ENCODE measurements at regions not wholly inside any gene's neighbourhood (a gene's known extent, or its start where the extent isn't known, plus 50 kb on each side); places are given as distances from the start of the nearest gene placed in this dataset.
"Not testable (repeated sequence)": the region's sequence is repeated elsewhere in the genome, so short reads cannot be mapped to it uniquely, and the experiment has no call there.

DNA sequence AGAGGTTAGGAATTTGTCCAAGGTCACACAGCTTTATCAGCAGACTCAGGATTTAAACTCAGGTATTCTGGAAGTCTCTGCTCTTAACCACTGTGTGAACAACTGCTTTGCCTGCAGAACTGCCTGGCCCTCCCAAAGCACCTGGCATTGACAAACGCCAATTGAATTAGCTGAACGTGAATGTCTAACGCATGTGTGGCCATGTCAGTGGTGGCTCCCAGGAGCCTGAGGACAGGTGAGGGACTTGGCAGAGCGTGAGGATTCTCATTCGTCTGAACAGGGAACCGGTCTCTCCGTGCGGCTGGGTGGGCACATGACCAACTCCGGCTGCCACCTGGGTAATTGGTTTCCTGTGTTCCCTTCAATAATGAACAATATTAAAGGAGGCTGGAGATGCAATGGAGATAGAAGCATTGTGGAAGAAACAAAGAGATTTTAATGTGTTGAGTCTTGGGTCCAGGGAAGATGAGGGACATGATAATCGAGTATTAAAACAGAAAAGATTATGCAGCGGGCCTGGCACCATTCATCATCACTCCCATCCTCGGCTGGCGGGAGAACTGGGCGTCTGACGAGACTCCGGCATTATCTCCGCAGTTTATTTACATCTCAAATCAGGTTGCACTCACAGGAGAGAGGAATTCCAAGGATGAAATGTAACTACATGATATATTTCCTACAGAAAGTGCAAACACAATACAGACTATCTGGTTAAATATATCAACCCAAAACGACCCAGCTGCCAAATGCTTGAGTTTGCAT, 113.5 kb downstream of the NPIPB5 start:
- DNase-seq (ENCODE audit: extremely low read depth in 1 of 11, low read depth in 9 of 11, low spot score in 4 of 11) = no peak

DNA sequence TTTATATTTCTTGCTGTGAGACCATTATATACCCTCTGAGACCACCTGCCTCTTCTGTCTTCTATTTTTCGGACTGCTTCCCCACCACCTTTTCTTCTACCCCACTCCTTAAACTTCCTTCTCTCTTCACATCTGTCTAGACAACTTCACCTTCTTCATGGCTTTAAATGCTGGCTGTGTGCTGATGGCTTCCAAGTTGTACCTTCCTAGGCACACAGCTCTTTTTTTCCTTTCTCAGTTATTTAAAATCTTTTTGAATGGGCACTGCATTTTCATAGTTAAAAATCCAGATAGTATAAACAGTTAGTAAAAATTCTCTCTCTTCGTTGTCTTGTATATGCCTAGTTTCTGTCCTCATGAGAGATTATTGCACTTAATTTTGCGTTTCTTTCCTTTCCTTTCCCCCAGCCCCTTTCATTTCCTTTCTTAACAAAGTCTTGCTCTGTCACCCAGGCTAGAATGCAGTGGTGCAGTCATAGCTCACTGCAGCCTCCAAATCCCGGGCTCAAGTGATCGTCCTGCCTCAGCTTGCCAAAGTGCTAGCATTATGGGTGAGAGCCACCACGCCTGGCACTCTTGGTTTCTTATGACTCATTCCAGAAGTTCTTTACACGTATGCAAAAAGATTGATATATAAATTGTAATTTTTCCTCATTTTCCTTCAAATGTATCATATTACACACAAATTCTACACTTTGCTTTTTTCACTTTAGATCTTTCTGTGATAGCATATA, 114.3 kb downstream of the NPIPB5 start:
- DNase-seq (ENCODE audit: extremely low read depth in 1 of 11, low read depth in 9 of 11, low spot score in 4 of 11) = no peak

DNA sequence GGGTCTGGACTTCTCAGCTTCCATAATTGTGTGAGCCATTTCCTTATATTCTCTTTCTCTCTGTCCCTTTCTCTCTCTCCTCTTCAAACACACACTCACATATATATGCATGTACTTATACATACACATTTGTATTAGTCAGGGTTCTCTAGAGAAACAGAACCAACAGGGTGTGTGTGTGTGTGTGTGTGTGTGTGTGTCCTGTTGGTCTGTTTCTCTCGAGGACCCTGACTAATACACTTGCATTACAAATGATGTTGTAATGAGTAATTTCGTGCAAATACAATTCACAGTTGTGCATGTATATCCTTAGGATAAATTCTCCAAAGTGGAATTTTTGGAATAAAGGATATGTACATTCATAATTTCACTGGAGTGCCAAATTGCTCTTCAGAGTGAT, 115.3 kb downstream of the NPIPB5 start:
- no peak for DNase-seq (ENCODE audit: extremely low read depth in 1 of 11, low read depth in 9 of 11, low spot score in 4 of 11)

DNA sequence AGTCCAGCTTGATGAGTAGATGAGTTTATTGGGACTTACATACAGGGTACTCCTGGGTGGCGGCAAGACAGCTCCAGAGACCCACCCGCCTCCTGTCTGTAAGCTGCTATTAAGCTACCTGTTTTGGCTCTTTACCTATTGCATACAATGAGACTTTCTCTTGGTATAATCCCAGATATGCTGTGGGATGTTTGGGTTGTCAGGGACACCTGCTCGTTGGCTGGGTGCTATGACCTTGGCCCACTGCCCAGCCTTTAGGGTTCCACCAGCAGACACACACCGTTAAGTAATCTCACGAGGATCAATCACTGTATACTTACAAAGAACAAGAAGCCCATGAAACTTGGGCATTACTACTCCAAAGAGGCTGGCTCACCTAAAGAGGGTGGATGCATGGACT, 116.4 kb downstream of the NPIPB5 start:
- DNase-seq (ENCODE audit: extremely low read depth in 1 of 11, low read depth in 9 of 11, low spot score in 4 of 11) = no peak

DNA sequence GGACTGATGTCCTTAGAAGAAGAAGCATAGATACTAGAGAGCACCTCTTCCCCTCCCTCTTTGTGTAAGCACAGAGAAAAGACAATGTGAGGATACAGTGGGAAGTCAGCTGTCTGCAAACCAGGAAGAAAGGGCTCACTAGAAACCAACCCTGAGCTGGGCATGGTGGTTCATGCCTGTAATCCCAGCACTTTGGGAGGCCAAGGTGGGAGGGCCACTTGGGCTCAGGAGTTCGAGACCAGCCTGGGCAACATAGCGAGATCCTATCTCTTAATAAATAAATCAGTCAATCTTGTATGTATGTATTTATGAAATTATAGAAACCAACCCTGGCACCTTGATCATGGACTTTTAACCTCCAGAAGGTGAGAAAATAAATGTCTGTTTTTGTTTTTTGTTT, 118.3 kb downstream of the NPIPB5 start:
- no peak for DNase-seq (ENCODE audit: extremely low read depth in 1 of 11, low read depth in 9 of 11, low spot score in 4 of 11)

DNA sequence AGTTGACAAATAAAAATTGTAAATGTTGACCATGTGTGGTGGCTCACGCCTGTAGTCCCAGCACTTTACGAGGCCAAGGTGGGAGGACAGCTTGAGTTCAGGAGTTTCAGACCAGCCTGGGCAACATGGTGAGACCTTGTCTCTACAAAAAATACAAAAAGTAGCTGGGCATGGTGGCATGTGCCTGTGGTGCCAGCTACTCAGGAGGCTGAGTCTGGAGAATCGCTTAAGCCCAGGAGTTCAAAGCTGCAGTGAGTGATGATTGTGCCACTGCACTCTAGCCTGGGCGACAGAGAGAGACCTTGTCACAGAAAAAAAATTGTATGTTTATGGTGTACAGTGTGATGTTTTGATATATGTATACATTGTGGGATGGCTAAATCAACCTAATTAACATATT, 119.6 kb downstream of the NPIPB5 start:
- no peak for DNase-seq (ENCODE audit: extremely low read depth in 1 of 11, low read depth in 9 of 11, low spot score in 4 of 11)

DNA sequence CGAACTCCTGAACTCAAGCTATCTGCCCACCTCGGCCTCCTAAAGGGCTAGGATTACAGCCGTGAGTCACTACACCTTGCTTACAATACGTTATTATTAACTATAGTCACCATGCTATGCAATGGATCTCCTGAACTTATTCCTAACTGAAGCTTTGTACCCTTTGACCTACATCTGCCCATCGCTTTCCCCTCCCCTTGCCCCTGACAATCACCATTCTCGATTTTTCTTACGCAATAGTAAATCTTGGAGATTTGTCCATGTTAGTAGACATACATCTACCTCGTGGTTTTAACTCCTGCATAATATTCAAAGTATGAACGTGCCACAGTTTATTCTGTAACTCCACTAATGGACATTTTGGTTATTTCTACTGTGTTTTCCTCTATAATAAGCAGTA, 120.6 kb downstream of the NPIPB5 start:
- no peak for DNase-seq (ENCODE audit: extremely low read depth in 1 of 11, low read depth in 9 of 11, low spot score in 4 of 11)

DNA sequence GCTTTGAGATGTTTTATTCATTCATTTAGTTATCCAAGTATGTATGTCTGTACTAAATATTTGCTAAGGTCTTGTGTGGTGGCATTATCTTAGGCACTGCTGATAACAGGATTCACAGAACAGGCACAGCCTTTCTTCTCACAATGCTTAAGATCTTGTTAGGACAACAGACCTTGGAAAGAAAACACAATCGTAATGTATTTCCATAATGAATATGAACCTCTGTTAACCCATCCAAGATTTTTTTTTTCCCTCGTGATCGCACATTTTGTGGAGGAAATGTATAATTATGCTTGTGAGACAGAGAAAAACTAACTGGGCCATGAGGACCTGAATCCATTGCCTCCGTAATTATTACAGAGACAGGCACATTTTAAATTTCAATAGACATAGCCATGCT, 121.9 kb downstream of the NPIPB5 start:
- no peak for DNase-seq (ENCODE audit: extremely low read depth in 1 of 11, low read depth in 9 of 11, low spot score in 4 of 11)

DNA sequence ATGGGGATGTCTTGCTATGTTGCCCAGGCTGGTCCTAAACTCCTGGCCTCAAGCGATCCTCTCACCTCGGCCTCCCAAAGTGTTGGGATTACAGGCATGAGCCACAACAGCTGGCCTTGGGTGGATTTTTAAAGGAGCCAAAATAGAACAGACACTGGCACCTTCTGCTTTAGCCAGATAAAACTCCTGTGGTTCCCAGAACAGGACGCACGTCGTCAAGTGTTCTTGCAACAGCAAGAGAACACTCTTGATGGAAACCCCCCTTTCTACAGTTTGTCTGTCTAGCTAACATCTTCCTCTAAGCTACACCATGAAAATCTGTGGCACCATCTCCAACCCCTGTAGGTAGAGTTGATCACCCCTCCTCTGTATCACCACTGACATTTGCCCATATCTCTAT, 122.6 kb downstream of the NPIPB5 start:
- no peak for DNase-seq (ENCODE audit: extremely low read depth in 1 of 11, low read depth in 9 of 11, low spot score in 4 of 11)

DNA sequence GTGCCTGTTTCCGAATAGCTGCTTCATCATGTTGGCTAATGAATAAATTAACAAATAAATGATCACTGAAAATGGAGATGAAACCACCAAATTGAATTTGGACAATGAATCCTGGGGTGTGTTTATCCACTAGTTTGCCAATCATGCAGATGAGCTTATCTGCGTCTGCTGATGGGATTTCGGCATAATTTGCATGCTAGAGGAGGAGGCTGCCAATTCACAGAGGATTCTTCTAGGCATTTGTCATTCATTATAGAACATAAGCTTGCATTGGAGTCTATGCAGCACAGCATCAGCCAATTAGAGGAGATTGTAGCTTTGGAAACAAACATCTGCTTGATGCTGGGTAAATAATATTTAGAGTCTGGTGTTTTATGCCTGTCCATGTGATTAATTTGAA, 123.1 kb downstream of the NPIPB5 start:
- DNase-seq (ENCODE audit: extremely low read depth in 1 of 11, low read depth in 9 of 11, low spot score in 4 of 11) = no peak

DNA sequence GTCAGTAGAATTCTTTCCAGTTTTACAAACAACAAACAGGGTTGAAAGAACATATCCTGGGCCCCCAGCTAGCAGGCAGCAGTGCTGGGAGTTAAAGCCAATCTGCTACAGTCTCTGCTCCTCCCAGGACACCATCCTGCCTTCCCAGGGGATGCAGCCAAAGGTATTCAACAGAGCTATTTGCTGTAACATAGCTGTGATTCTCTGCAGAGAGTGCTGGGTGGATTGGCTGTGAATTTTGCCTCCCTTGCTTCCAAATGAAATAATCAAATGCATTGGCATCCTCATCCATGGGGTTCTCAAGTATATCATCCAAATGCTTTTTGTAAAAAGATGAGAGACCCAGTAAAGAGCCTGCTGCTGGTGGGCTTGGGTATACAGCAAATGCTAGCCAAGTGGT, 124.3 kb downstream of the NPIPB5 start:
- no peak for DNase-seq (ENCODE audit: extremely low read depth in 1 of 11, low read depth in 9 of 11, low spot score in 4 of 11)

DNA sequence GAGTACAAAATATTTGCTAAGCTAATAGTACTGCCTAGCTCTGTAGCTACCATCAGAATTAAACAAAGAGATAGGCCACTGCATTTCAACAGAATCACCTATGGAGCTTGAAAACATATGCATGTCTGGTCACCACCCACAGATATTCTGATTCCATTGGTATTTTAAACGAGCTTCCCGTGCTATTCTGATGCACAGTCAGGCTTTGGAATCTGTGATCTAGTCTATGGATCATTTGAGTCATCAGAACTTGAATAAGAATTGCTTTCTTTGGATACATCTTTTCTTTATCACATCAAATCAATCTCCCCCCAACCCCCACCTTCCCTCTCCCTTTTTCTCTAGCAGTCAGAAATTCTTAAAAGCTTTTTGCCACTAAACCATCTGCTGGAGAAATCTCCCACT, 124.7 kb downstream of the NPIPB5 start:
- DNase-seq (ENCODE audit: extremely low read depth in 1 of 11, low read depth in 9 of 11, low spot score in 4 of 11) = no peak

DNA sequence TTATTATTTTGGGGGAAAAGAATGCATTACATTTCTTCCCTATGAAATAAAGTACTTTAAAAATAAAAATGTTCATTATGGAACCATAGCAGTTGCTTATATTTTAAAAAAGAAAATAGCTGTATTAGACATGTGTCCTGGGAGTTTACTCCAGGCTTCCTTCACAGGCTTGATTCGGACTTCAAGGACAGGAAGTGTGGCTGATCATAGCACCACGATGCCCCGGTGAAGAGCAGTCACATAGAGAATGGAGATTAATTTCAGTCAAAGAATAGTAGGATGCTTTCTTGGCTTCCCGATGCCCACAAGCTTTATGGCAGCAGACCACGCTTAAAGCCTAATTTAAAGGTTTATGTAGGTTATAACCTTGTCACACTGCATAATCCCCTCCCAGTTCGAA, 125.1 kb downstream of the NPIPB5 start:
- DNase-seq (ENCODE audit: extremely low read depth in 1 of 11, low read depth in 9 of 11, low spot score in 4 of 11) = no peak

DNA sequence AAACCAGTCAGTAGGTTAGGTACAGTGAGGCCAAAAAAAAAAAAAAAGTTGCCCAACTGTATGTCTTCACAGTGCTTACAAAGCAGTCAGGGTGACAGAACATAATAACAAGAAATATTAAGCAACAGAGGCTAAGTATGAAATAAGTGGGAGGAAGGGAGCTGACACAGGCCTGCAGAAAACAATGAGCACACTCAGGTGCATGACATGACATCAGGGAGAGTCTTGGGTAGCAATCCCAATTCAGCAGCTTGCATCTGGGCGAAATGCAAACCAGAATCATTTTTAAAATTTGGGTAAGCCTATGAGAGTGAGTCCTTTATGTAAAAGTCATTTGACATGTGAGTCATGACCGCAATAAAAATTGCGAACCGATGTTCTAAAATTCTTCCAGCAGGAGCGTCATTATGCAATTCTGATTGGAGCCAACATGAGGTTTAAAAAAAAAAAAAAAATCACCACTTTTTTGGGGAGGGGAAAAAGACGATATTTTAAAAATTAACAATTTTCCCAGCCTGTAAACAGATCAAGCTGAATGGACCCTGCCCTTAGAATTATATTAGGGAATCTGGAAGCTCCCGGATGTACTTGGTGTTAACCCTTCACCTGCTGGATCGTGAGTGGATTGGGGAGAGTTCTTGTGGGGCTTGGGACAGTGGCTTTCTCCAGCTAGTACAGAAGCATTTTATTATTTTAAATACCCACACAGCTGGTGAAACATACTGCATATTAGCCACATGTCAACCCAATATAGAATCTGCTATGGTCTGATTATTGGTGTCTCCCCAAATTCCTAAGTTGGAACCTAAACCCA, 127.9 kb downstream of the NPIPB5 start:
- no peak for DNase-seq (ENCODE audit: extremely low read depth in 1 of 11, low read depth in 9 of 11, low spot score in 4 of 11)

DNA sequence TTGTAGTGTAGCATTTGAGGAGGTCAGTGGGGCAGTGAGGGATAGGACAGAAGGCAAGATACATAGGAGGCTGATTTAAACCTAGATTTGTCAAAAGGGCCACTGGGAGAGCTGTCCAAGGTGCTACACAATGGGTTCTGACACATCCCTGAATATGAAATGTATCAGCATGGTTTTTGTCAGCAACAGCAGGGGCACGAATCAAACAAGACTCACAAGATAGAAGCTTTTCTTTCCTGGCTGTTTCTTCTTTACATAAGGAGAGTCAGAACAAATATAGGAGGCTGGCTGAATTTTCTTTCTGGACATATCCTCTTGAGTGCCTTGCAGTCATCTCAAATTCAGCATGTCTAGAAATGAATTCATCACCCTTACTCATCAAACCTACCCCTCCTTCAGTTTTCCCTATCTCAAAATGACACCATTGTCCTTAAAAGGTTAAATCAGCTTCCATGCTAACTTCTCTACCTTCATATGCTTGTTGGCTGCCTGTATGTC, 130.5 kb downstream of the NPIPB5 start:
- peak in 8 of 11 donors; percentile 4 to 31 (median 18) for DNase-seq (ENCODE audit: extremely low read depth in 1 of 11, low read depth in 9 of 11, low spot score in 4 of 11)

DNA sequence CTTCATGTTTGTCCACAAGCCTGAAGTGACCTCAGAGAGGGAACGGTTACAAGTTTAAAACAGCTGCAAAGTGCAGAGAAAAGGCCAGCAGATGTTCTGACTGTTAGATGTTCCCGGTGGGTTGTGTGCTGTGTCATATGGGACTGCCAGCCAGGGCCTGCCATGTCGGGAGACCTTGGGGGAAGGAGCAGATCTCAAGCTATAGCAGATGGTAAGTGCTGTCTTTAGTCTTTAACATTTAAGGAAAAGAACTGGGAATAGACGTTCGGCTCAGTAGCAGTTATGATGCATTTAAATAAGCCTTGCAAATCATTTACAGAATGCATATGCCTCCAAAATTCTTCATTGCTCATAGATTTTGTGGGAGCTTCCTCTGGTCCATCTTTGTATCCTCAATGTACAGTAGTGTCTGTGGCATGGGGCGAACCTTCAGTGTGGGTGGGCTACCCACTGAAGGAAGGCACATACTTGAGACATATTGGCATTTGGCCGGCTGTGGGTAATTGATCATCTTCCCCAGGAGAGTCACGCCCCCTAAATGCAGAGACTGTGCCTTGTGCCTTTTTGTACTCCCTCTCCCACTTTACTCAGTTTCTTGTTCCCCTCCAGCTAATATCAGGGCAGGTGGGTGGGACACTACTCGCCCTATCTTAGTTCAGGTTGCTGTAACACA, 131.9 kb downstream of the NPIPB5 start:
- no peak for DNase-seq (ENCODE audit: extremely low read depth in 1 of 11, low read depth in 9 of 11, low spot score in 4 of 11)

DNA sequence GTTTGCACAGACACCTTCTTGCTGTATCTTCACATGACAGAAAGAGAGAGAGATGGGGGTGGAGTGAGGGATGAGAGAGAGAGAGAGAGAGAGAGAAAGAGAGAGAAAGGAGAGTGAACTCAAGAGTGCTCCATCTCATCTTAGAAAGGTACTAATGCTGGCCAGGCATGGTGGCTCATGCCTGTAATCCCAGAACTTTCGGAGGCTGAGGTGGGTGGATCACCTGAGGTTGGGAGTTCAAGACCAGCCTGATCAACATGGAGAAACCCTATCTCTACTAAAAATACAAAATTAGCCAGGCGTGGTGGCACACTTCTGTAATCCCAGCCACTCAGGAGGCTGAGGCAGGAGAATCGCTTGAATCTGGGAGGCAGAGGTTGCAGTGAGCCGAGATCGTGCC, 132.5 kb downstream of the NPIPB5 start:
- DNase-seq (ENCODE audit: extremely low read depth in 1 of 11, low read depth in 9 of 11, low spot score in 4 of 11) = not testable (repeated sequence)

DNA sequence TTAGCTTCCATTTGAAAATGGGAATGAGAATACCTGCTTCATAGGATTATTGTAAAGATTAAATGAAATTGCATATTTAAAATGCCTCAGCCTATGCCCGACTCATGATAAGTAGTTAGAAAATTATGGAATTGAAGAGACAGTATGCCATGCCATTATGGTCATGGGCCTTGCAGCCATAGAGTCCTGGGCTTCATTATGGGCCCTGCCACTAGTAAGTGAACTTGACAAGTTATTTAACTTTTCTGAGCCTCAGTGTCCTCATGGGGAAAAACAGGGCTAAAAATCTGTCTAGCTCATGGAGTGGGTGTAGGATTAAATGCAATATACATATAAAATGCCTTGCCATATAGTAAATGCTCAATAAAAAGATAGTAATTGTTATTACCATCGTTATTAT, 133.2 kb downstream of the NPIPB5 start:
- DNase-seq (ENCODE audit: extremely low read depth in 1 of 11, low read depth in 9 of 11, low spot score in 4 of 11) = no peak

DNA sequence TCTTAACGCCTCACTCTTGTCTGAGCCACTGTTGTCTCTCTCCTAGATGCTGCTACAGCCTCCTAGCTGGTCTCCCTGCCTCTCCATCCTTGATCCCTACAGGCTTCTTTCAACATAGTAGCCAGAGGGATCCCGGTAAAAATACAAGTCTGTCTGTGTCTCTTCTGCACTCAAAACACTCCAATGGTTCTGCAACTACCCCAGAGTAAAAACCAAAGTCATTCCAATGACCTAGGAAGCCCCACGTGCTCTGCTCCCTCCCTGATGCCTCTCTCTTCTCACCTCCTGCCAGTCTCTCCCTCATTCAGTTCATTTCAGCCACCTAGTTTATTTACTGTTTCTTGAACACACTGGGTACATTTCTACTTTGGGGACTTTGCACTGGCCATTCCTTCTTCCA, 135.2 kb downstream of the NPIPB5 start:
- no peak for DNase-seq (ENCODE audit: extremely low read depth in 1 of 11, low read depth in 9 of 11, low spot score in 4 of 11)
